Natural killer cell (primary cell): ENCODE measurements at regions not wholly inside any gene's neighbourhood (a gene's known extent, or its start where the extent isn't known, plus 50 kb on each side); places are given as distances from the start of the nearest gene placed in this dataset.

Source experiments
- ATAC-seq, 3 donors: fragments of 150-1000 bp in 2 of 3; fragments of 200-7000 bp in 1 of 3; cut with Tn5 transposase; 1 replicate in 1 of 3; 2 replicates in 2 of 3; pipeline ENCODE4 v1.10.0; 2021; ENCODE audit warnings: mild to moderate bottlenecking in 2 of 3, moderate library complexity in 2 of 3
- DNase-seq, 2 donors: peaks; one replicate each; pipeline versions ENCODE4 v3.0.0 to v3.0.0-alpha.2; 2013 to 2021; ENCODE audit warnings: mixed read lengths in 1 of 2
- H3K27ac ChIP-seq: one replicate; pipeline ENCODE4 v1.5.1; 2013; ENCODE audit warnings: mild to moderate bottlenecking, low read length
- H3K27me3 ChIP-seq: one replicate; pipeline ENCODE4 v1.6.1; 2013; ENCODE audit warnings: low read length; ENCODE audit not compliant: control insufficient read depth, insufficient read depth
- H3K36me3 ChIP-seq: one replicate; pipeline ENCODE4 v1.6.1; 2013; ENCODE audit warnings: low read length; ENCODE audit not compliant: control insufficient read depth, insufficient read depth
- H3K4me1 ChIP-seq: one replicate; pipeline ENCODE4 v1.6.1; 2013; ENCODE audit warnings: low read length; ENCODE audit not compliant: control insufficient read depth, insufficient read depth
- H3K4me3 ChIP-seq: one replicate; pipeline ENCODE4 v1.5.1; 2013; ENCODE audit warnings: low read length
- H3K9me3 ChIP-seq: one replicate; pipeline ENCODE4 v1.6.1; 2013; ENCODE audit warnings: low read length; ENCODE audit not compliant: control insufficient read depth, insufficient read depth
- H3K27ac Mint-ChIP-seq, 2 donors: one replicate each; pipeline ENCODE4 v1.8.0; 2022; ENCODE audit warnings: mild to moderate bottlenecking in 2 of 2, mixed read lengths in 2 of 2, moderate library complexity in 1 of 2
- H3K27me3 Mint-ChIP-seq, 2 donors: one replicate each; pipeline ENCODE4 v1.8.0; 2022; ENCODE audit warnings: low read depth in 2 of 2, mixed read lengths in 2 of 2
- H3K36me3 Mint-ChIP-seq: one replicate; pipeline ENCODE4 v1.8.0; 2022; ENCODE audit warnings: mixed read lengths
- H3K4me1 Mint-ChIP-seq, 2 donors: one replicate each; pipeline ENCODE4 v1.8.0; 2022; ENCODE audit warnings: mixed read lengths in 2 of 2
- H3K4me3 Mint-ChIP-seq: one replicate; pipeline ENCODE4 v1.8.0; 2022; ENCODE audit warnings: mild to moderate bottlenecking, moderate library complexity, mixed read lengths
- H3K9me3 Mint-ChIP-seq, 2 donors: one replicate each; pipeline ENCODE4 v1.8.0; 2022; ENCODE audit warnings: mixed read lengths in 2 of 2
- CTCF ChIP-seq: fragments of 200-600 bp; IDR thresholded peaks from one replicate; pipeline ENCODE4 v1.8.0; 2022; ENCODE audit warnings: antibody characterized with exemption
- WGBS: methylation state at CpG from one replicate; pipeline ENCODE4 v1.1.7; 2013; ENCODE audit warnings: missing lambda C conversion rate; ENCODE audit not compliant: insufficient coverage; 5-methylcytosine and 5-hydroxymethylcytosine counted together
- intact Hi-C: fragments of 100-400 bp; cut with micrococcal nuclease; formaldehyde crosslinking; loops from one replicate; pipeline ENCODE4 v1.14.2; 2022

GRCh38 chr1:213749558-213749957 is 238.2 kb upstream of the PROX1 start:
- ATAC-seq (no peak), DNase-seq (no peak)
- Histone ChIP-seq H3K27me3 (no peaks in the 10 kb centered on the region), H3K4me3 (no peak overlapping the region), H3K4me1 (no peaks in the 10 kb centered on the region), H3K9me3 (no peaks in the 10 kb centered on the region), H3K36me3 (no peaks in the 10 kb centered on the region), H3K27ac (no peak overlapping the region)
- no peak for TF ChIP-seq CTCF
- Mint-ChIP-seq H3K27ac (no peak overlapping the region), H3K9me3 (peaks cover 2 to 4% of the 10 kb centered on the region in 2 donors), H3K36me3 (no peaks in the 10 kb centered on the region), H3K4me1 (no peaks in the 10 kb centered on the region), H3K27me3 (peaks cover 0 to 2% of the 10 kb centered on the region in 2 donors), H3K4me3 (no peak overlapping the region)
- intact Hi-C loops = no loop called here
- WGBS = 87% methylated on average over 8 of the region's 8 CpGs

- no peaks in the 10 kb centered on the region for H3K4me1 ChIP-seq
- no peaks in the 10 kb centered on the region for H3K27me3 ChIP-seq
- TF ChIP-seq CTCF = no peak
- no peaks in the 10 kb centered on the region for H3K36me3 ChIP-seq
- WGBS = 62% methylated on average over 5 of the region's 6 CpGs
- H3K27me3 Mint-ChIP-seq = peaks cover 0 to 2% of the 10 kb centered on the region in 2 donors
- ATAC-seq (no peak), DNase-seq (no peak)
- intact Hi-C loops = no loop called here
- no peak overlapping the region for H3K27ac Mint-ChIP-seq
- H3K9me3 ChIP-seq = no peaks in the 10 kb centered on the region
- H3K4me1 Mint-ChIP-seq = no peaks in the 10 kb centered on the region
- H3K36me3 Mint-ChIP-seq = no peaks in the 10 kb centered on the region
- no peak overlapping the region for H3K4me3 ChIP-seq
- no peak overlapping the region for H3K4me3 Mint-ChIP-seq
- H3K27ac ChIP-seq = no peak overlapping the region
- H3K9me3 Mint-ChIP-seq = peaks cover 2 to 4% of the 10 kb centered on the region in 2 donors
Observed at GRCh38 chr1:213750231-213751063, 237.3 kb upstream of the PROX1 start.

GRCh38 chr1:213751064-213751397 is 236.7 kb upstream of the PROX1 start:
- intact Hi-C loops = no loop called here
- no peak overlapping the region for H3K27ac ChIP-seq
- no peak for TF ChIP-seq CTCF

More at GRCh38 chr1:213751064-213751397, 236.7 kb upstream of the PROX1 start:
- H3K4me3 Mint-ChIP-seq = no peak overlapping the region
- no peaks in the 10 kb centered on the region for H3K36me3 Mint-ChIP-seq
- H3K27me3 Mint-ChIP-seq = peaks cover 0 to 2% of the 10 kb centered on the region in 2 donors
- Histone ChIP-seq H3K9me3 (no peaks in the 10 kb centered on the region), H3K4me3 (no peak overlapping the region), H3K27me3 (no peaks in the 10 kb centered on the region), H3K36me3 (no peaks in the 10 kb centered on the region), H3K4me1 (no peaks in the 10 kb centered on the region)
- H3K9me3 Mint-ChIP-seq = peaks cover 2 to 4% of the 10 kb centered on the region in 2 donors
- ATAC-seq = no peak
- no peak overlapping the region for H3K27ac Mint-ChIP-seq
- no peak for DNase-seq
- 81% methylated on average over 1 of the region's 1 CpG for WGBS
- no peaks in the 10 kb centered on the region for H3K4me1 Mint-ChIP-seq
